ENCODE measurements at regions not wholly inside any gene's neighbourhood (a gene's known extent, or its start where the extent isn't known, plus 50 kb on each side); places are given as distances from the start of the nearest gene placed in this dataset.

DNA sequence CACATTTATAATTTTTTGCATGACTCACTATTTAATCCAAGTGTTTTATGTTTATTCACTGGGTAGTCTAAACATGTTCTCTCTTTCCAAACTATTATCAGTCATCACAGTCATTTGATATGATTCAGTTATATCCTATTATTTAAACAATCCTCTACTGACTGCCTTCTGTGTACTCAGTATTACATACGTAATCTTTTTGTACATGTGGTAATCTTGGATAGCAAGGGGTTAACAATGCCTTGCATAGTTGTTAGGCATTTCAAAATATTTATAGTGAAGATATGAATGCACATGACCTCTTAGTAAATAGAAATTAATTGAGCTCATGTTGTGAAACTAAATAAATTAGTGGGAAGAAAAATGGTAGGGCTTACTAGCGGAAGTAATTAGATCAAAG is 379.4 kb upstream of the KIAA1217 start:
- H3K4me3 Mint-ChIP-seq (ENCODE audit: unreplicated experiment) = no peak overlapping the region
- H3K27ac Mint-ChIP-seq (ENCODE audit: unreplicated experiment) = no peak overlapping the region
- no peaks in the 10 kb centered on the region for H3K36me3 ChIP-seq (ENCODE audit: insufficient read depth, low read length)
- H3K4me3 ChIP-seq (ENCODE audit: insufficient read depth, low read depth, low read length) = no peak overlapping the region
- no peaks in the 10 kb centered on the region for H3K79me2 ChIP-seq (ENCODE audit: insufficient read depth, low read length)
- H3K27ac ChIP-seq (ENCODE audit: low read depth, low read length) = no peak overlapping the region
- no peaks in the 10 kb centered on the region for H3K9me3 ChIP-seq (ENCODE audit: insufficient read depth, low read depth, low read length)
- no peaks in the 10 kb centered on the region for H4K20me1 ChIP-seq (ENCODE audit: insufficient read depth, low read length)
- H3K4me1 Mint-ChIP-seq (ENCODE audit: low read depth, unreplicated experiment) = no peaks in the 10 kb centered on the region
- no peaks in the 10 kb centered on the region for H3K9me3 Mint-ChIP-seq (ENCODE audit: unreplicated experiment)
- no peak for FAIRE-seq
- H3K27me3 Mint-ChIP-seq (ENCODE audit: low read depth, unreplicated experiment) = peaks cover 3% of the 10 kb centered on the region
- no peak overlapping the region for H3K9ac ChIP-seq (ENCODE audit: low read length)
- TF ChIP-seq, protein P1, sequence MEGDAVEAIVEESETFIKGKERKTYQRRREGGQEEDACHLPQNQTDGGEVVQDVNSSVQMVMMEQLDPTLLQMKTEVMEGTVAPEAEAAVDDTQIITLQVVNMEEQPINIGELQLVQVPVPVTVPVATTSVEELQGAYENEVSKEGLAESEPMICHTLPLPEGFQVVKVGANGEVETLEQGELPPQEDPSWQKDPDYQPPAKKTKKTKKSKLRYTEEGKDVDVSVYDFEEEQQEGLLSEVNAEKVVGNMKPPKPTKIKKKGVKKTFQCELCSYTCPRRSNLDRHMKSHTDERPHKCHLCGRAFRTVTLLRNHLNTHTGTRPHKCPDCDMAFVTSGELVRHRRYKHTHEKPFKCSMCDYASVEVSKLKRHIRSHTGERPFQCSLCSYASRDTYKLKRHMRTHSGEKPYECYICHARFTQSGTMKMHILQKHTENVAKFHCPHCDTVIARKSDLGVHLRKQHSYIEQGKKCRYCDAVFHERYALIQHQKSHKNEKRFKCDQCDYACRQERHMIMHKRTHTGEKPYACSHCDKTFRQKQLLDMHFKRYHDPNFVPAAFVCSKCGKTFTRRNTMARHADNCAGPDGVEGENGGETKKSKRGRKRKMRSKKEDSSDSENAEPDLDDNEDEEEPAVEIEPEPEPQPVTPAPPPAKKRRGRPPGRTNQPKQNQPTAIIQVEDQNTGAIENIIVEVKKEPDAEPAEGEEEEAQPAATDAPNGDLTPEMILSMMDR (IDR thresholded peaks at IDR 0.05; ENCODE audit: insufficient read depth, low read depth, low read length) = no peak
- no peak for TF ChIP-seq EZH2 (IDR thresholded peaks at IDR 0.05; ENCODE audit: insufficient read depth, low read length)
- DNase-seq (ENCODE audit: low read depth) = no peak
- no peaks in the 10 kb centered on the region for H3K27me3 ChIP-seq (ENCODE audit: insufficient read depth, low read length)
- H2AFZ ChIP-seq (ENCODE audit: low read depth, low read length) = no peak overlapping the region
- H3K4me2 ChIP-seq (ENCODE audit: low read length) = no peak overlapping the region
- no peaks in the 10 kb centered on the region for H3K36me3 Mint-ChIP-seq (ENCODE audit: low read depth, unreplicated experiment)
- no peaks in the 10 kb centered on the region for H3K4me1 ChIP-seq (ENCODE audit: insufficient read depth, low read length)

DNA sequence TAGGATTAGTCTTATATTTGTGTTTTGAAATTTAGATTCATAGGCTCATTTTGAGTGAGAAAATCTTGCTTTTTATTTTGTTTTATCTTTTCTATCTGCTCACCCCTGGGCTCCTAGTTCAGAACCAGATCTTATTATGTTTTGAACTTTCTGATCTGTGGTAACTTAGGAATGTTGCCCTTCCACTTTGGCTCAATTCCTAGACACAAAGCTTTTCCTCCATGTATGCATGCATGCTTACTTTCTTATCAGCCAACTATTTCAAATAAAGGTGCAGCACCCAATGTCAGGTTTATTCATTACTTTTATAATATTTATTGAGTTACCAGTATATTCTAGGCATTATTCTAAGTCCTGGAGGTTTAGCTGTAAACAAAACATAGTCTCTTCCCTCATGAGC is 374.8 kb upstream of the KIAA1217 start:
- FAIRE-seq (no peak), DNase-seq (ENCODE audit: low read depth) (no peak)
- no peaks in the 10 kb centered on the region for H3K9me3 ChIP-seq (ENCODE audit: insufficient read depth, low read depth, low read length)
- H4K20me1 ChIP-seq (ENCODE audit: insufficient read depth, low read length) = no peaks in the 10 kb centered on the region
- peaks cover 4% of the 10 kb centered on the region for H3K27me3 Mint-ChIP-seq (ENCODE audit: low read depth, unreplicated experiment)
- TF ChIP-seq, protein P1 (IDR thresholded peaks at IDR 0.05; ENCODE audit: insufficient read depth, low read depth, low read length) = no peak
- no peak for TF ChIP-seq EZH2 (IDR thresholded peaks at IDR 0.05; ENCODE audit: insufficient read depth, low read length)
- H3K4me1 ChIP-seq (ENCODE audit: insufficient read depth, low read length) = no peaks in the 10 kb centered on the region
- H3K4me2 ChIP-seq (ENCODE audit: low read length) = no peak overlapping the region
- no peaks in the 10 kb centered on the region for H3K79me2 ChIP-seq (ENCODE audit: insufficient read depth, low read length)
- H3K4me3 Mint-ChIP-seq (ENCODE audit: unreplicated experiment) = no peak overlapping the region
- H3K27me3 ChIP-seq (ENCODE audit: insufficient read depth, low read length) = no peaks in the 10 kb centered on the region
- no peaks in the 10 kb centered on the region for H3K36me3 Mint-ChIP-seq (ENCODE audit: low read depth, unreplicated experiment)
- H2AFZ ChIP-seq (ENCODE audit: low read depth, low read length) = no peak overlapping the region
- no peaks in the 10 kb centered on the region for H3K4me1 Mint-ChIP-seq (ENCODE audit: low read depth, unreplicated experiment)
- no peak overlapping the region for H3K27ac ChIP-seq (ENCODE audit: low read depth, low read length)
- H3K9ac ChIP-seq (ENCODE audit: low read length) = no peak overlapping the region
- H3K4me3 ChIP-seq (ENCODE audit: insufficient read depth, low read depth, low read length) = no peak overlapping the region
- no peak overlapping the region for H3K27ac Mint-ChIP-seq (ENCODE audit: unreplicated experiment)
- no peaks in the 10 kb centered on the region for H3K9me3 Mint-ChIP-seq (ENCODE audit: unreplicated experiment)
- H3K36me3 ChIP-seq (ENCODE audit: insufficient read depth, low read length) = no peaks in the 10 kb centered on the region

- Histone ChIP-seq H3K9ac (ENCODE audit: low read length) (no peak overlapping the region), H3K27me3 (ENCODE audit: insufficient read depth, low read length) (no peaks in the 10 kb centered on the region), H3K27ac (ENCODE audit: low read depth, low read length) (no peak overlapping the region), H3K4me1 (ENCODE audit: insufficient read depth, low read length) (no peaks in the 10 kb centered on the region), H3K9me3 (ENCODE audit: insufficient read depth, low read depth, low read length) (no peaks in the 10 kb centered on the region), H4K20me1 (ENCODE audit: insufficient read depth, low read length) (no peaks in the 10 kb centered on the region), H3K4me2 (ENCODE audit: low read length) (no peak overlapping the region), H3K79me2 (ENCODE audit: insufficient read depth, low read length) (no peaks in the 10 kb centered on the region), H2AFZ (ENCODE audit: low read depth, low read length) (no peak overlapping the region), H3K4me3 (ENCODE audit: insufficient read depth, low read depth, low read length) (no peak overlapping the region), H3K36me3 (ENCODE audit: insufficient read depth, low read length) (no peaks in the 10 kb centered on the region)
- no peak overlapping the region for H3K27ac Mint-ChIP-seq (ENCODE audit: unreplicated experiment)
- no peak overlapping the region for H3K4me3 Mint-ChIP-seq (ENCODE audit: unreplicated experiment)
- DNase-seq (ENCODE audit: low read depth) (no peak), FAIRE-seq (no peak)
- H3K27me3 Mint-ChIP-seq (ENCODE audit: low read depth, unreplicated experiment) = peaks cover 7% of the 10 kb centered on the region
- no peaks in the 10 kb centered on the region for H3K4me1 Mint-ChIP-seq (ENCODE audit: low read depth, unreplicated experiment)
- peaks cover 12% of the 10 kb centered on the region for H3K9me3 Mint-ChIP-seq (ENCODE audit: unreplicated experiment)
- TF ChIP-seq EZH2 (IDR thresholded peaks at IDR 0.05; ENCODE audit: insufficient read depth, low read length) = no peak
- TF ChIP-seq, protein P1 (IDR thresholded peaks at IDR 0.05; ENCODE audit: insufficient read depth, low read depth, low read length) = no peak
- H3K36me3 Mint-ChIP-seq (ENCODE audit: low read depth, unreplicated experiment) = no peaks in the 10 kb centered on the region
Observed at GRCh38 chr10:23850631-23851030, 358.3 kb upstream of the KIAA1217 start.

Data from astrocyte (in vitro differentiated cells and primary cell).